WI38 (cell line): ENCODE measurements at regions not wholly inside any gene's neighbourhood (a gene's known extent, or its start where the extent isn't known, plus 50 kb on each side); places are given as distances from the start of the nearest gene placed in this dataset.

Experiments
- H3K4me3 ChIP-seq: 2 replicates; pipeline ENCODE4 v1.5.1; 2011; ENCODE audit warnings: low read depth, mild to moderate bottlenecking, control low read depth, low read length
- TF ChIP-seq, protein P1 (sequence below): IDR thresholded peaks from 2 replicates; pipeline ENCODE4 v1.5.1; 2012; ENCODE audit warnings: low read depth, mild to moderate bottlenecking, control low read depth, low read length

DNA sequence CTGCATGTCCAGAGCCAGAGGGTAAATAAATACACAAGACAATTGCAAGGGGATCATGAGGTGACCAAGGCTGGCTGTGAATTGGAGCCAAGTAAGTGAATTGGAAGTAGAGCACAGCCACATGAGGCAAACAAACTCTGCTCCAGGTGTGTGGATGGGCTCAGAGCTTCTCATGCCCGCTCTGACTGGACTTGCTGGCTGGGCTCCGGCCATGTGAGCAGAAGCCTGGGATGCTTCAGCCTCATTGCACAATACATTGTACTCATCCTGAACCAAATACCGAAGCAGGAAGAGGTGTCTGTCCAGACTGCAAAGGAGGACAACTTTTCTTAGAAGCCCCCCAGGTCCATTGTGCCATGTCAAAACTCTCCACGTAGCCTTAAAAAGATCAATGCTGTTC is 193.0 kb downstream of the TTC8 start:
- TF ChIP-seq, protein P1, sequence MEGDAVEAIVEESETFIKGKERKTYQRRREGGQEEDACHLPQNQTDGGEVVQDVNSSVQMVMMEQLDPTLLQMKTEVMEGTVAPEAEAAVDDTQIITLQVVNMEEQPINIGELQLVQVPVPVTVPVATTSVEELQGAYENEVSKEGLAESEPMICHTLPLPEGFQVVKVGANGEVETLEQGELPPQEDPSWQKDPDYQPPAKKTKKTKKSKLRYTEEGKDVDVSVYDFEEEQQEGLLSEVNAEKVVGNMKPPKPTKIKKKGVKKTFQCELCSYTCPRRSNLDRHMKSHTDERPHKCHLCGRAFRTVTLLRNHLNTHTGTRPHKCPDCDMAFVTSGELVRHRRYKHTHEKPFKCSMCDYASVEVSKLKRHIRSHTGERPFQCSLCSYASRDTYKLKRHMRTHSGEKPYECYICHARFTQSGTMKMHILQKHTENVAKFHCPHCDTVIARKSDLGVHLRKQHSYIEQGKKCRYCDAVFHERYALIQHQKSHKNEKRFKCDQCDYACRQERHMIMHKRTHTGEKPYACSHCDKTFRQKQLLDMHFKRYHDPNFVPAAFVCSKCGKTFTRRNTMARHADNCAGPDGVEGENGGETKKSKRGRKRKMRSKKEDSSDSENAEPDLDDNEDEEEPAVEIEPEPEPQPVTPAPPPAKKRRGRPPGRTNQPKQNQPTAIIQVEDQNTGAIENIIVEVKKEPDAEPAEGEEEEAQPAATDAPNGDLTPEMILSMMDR = no peak
- no peak overlapping the region for H3K4me3 ChIP-seq

GRCh38 chr14:89022274-89022673 is 197.8 kb downstream of the TTC8 start:
- H3K4me3 ChIP-seq = no peak overlapping the region
- TF ChIP-seq, protein P1 = no peak

DNA sequence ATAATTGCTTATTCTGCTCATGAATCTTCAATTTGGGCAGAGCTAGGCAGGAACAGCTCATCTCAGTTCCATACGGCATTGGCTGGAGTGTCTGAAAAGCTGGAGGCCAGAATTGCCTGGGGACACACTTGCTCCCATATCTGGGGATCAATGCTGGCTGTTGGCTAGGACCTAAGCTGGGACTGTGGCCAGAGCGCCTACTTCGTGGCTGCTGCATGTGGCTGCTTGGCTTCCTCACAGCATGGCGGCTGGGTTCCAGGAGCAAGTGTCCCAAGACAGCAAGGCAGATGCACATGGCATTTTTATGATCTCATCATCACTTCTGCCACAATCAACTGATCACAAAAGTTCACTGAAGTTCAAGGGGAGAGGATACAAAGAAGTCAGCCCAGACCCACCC is 200.2 kb downstream of the TTC8 start:
- no peak overlapping the region for H3K4me3 ChIP-seq
- TF ChIP-seq, protein P1 = no peak

- no peak overlapping the region for H3K4me3 ChIP-seq
- TF ChIP-seq, protein P1 = no peak
These were observed 201.2 kb downstream of the TTC8 start for GRCh38 chr14:89025561-89026236.

DNA sequence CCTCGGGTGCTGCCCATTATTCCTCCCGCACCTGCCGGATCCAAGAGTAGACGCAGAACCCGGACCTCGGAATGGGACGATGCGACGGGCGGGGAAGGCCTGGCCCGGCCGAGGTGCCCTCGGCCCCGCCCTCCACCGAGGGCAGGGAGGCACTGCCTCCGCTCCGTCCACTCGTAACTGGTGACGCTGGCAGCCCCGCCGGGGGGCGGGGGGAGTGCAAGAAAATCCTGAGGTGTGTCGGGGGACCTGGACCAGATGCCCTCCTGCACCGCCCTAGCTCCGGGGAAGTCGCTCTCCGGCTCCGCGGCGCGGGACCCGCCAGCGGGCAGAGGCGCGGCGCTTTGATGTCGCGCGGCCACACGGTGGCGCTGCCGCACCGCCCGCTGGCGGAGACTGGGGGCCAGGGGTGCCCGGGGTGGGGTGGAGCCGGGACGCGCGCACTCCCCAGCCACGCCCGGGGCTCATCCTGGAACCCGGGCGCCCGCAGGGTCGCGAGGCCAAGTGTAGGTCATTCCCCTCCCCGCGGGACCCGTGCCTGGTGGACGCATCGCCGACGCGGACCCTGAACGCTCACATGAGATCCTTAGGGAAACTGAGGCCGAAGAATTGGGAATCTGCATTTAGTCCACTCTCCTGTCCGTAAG is 202.8 kb downstream of the TTC8 start:
- H3K4me3 ChIP-seq = peak overlapping the region; percentile 64
- TF ChIP-seq, protein P1 = peak; percentile 48; the same call in 1 of the 2 replicates

GRCh38 chr14:89028462-89029134 is 204.1 kb downstream of the TTC8 start:
- TF ChIP-seq, protein P1 = no peak
- no peak overlapping the region for H3K4me3 ChIP-seq
